AG09319 (cell line): ENCODE measurements at regions not wholly inside any gene's neighbourhood (a gene's known extent, or its start where the extent isn't known, plus 50 kb on each side); places are given as distances from the start of the nearest gene placed in this dataset.

Source experiments
- DNase-seq: peaks from one replicate; pipeline ENCODE4 v3.0.0-alpha.2; 2010; ENCODE audit warnings: low read depth; ENCODE audit errors: extremely low read depth
- TF ChIP-seq, protein P1 (sequence below): IDR thresholded peaks from 2 replicates; pipeline ENCODE4 v1.5.1; 2011; ENCODE audit warnings: low read depth, mild to moderate bottlenecking, inconsistent platforms, low read length, moderate library complexity

- no peak for DNase-seq
Observed at GRCh38 chr1:221620437-221621384, 121.2 kb downstream of the DUSP10 start.

DNA sequence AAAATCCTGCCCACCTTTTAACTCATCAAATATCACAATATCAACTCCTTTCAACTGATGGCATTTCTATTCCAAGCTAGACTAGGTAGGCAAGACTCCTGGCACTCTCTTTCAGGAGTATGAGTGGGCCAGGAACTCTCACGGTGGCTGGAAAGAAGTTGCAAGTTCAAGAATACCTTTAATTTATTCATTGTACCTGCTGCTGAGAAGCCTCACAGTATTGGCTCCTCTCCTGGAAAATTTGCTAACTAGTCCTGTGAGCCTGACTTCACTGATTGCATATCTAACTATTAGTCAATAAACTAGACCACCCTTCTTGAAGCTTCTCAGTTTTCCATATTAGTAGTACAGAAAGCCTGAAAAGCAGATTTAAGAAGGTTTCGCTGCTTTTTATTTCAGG is 120.2 kb downstream of the DUSP10 start:
- DNase-seq: no peak
- TF ChIP-seq, protein P1, sequence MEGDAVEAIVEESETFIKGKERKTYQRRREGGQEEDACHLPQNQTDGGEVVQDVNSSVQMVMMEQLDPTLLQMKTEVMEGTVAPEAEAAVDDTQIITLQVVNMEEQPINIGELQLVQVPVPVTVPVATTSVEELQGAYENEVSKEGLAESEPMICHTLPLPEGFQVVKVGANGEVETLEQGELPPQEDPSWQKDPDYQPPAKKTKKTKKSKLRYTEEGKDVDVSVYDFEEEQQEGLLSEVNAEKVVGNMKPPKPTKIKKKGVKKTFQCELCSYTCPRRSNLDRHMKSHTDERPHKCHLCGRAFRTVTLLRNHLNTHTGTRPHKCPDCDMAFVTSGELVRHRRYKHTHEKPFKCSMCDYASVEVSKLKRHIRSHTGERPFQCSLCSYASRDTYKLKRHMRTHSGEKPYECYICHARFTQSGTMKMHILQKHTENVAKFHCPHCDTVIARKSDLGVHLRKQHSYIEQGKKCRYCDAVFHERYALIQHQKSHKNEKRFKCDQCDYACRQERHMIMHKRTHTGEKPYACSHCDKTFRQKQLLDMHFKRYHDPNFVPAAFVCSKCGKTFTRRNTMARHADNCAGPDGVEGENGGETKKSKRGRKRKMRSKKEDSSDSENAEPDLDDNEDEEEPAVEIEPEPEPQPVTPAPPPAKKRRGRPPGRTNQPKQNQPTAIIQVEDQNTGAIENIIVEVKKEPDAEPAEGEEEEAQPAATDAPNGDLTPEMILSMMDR: no peak

More at GRCh38 chr1:221620437-221621384, 121.2 kb downstream of the DUSP10 start:
- TF ChIP-seq, protein P1: no peak

GRCh38 chr1:221622389-221622788 is 119.5 kb downstream of the DUSP10 start:
- TF ChIP-seq, protein P1: no peak
- no peak for DNase-seq

DNA sequence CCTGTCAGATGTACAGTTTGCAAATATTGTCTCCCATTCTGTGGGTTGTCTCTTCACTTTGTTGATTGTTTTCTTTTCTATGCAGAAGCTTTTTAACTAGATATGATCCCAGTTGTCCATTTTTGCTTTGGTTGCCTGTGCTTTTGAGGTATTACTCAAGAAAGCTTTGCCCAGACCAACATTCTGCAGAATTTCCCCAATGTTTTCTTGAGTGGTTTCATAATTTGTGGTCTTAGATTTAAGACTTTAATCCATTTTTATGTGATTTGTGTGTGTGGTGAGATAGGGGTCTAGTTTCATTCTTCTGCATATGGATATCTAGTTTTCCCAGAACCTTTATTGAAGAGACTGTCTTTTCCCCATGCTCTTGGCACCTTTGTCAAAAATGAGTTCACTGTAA is 116.9 kb downstream of the DUSP10 start:
- no peak for DNase-seq
- TF ChIP-seq, protein P1: no peak

GRCh38 chr1:221626041-221626440 is 115.8 kb downstream of the DUSP10 start:
- no peak for DNase-seq
- TF ChIP-seq, protein P1: no peak

DNA sequence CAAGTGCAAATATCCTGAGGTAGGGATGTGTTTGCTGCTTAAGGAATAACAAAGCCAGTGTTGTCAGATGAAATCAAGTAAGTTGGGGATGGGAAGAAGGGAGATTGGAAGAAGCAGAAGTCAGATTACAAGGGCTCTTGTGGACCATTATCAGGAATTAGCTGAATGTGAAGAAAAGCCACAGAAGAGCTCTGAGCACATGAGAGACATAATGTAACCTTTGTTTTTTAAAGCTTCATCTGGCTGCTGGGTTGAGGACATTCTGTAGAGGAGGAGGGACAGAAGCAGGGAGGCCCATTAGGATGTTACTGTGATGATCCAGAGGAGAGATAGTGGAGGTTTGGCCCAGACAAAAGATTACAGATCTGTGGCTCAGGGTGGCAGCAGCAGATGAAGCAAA is 111.7 kb downstream of the DUSP10 start:
- TF ChIP-seq, protein P1: no peak
- no peak for DNase-seq

DNA sequence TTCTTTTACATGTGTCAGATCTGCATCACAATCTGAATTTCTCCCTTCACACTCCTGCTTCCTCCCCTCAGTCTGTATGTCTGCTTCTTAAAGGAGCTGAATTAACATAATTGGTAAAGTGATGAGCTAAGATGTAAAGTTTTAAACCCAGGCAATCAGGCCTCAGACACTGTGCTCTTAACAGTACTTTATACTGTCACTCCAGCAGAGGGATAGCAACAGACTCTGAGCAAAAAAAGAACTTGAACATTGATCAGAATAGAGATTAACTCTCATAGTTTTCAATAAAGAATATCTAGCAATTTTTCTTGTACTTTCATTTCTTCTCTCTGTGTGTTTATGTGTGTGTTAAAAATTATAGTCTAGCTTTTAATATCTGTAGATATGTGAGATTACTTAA is 110.3 kb downstream of the DUSP10 start:
- DNase-seq: no peak
- TF ChIP-seq, protein P1: no peak
